NCI-H524 (cell line): ENCODE measurements at regions not wholly inside any gene's neighbourhood (a gene's known extent, or its start where the extent isn't known, plus 50 kb on each side); places are given as distances from the start of the nearest gene placed in this dataset.

Experiments
- DNase-seq, 2 experiments: peaks; one replicate each; lab custom pipeline; 2025; lab: John Stamatoyannopoulos, UW

DNA sequence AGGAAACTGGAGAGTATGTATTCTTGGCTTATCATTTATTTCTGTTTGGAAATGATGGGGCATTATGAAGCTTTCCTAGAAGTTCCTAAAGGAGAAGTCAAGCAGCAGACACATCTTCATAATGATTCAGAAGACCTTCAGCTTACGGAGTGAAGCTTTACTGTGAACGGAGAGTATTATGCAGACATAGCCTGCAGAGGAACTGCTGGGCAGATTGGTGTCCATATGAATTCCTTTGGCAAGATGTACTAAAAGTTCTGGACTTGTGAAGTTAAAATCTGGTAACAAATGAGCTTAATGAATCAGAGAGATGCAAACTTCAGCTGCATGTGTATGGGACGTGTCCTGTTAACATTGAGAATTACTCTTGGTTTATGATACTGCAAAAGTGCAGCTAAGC is 60.1 kb downstream of the NABP1 start:
- no peak for DNase-seq

DNA sequence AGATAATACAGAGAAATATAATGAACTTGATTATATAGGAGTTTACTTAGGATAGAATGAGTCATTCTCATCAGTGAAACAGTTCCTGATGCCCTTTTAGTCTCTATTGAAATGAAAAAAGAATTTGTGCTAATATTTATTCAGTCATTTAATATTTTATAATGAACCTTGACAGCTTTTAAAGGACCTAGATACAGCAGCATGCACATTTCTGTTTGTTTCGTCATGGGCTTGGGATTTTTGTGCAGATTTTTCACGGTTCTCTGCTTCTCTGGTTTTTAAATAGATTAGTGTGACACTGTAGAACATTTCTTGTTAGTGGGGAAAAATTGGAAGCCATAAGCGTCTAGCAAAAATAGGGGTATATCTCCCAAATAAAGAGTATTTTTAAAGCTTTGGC is 60.7 kb downstream of the NABP1 start:
- no peak for DNase-seq

DNA sequence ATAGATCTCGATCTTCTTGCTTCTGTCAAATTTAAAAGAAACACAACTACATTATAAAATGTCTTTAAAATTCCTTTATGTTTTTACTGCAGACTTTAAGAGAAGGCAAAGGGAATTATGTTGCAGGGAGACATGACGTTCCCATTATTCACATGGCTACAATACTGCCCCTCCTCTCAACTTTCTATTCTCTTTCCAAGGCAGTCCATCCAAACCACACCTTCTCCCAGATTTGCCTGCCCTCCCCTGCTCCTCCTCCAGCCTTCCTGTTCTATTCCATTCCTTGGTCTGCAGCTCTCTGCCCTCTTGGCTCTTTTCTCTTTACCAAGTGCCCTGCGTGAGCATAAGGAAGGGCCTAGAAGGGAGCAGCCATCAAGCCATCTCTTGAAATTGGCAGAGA is 61.3 kb downstream of the NABP1 start:
- DNase-seq: no peak

DNA sequence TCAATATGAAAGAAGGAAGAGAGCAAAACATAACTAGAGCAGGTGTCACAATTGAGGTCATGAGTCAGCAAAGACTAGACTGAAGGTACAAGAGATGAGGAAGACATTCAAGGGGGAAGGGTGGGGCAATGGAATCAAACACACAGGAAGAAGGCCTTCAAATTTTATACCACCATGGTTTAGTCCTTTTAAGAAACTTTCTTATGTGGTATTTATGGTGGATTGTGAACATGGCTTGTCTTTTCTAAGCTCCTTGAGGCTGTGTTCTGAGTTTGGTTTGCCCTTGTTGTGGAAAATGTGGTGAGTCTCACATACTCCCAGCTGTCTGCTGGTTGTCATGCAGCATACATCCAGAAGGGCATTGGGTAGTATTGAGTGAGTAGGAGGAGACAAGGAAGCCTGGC is 62.1 kb downstream of the NABP1 start:
- DNase-seq: no peak

DNA sequence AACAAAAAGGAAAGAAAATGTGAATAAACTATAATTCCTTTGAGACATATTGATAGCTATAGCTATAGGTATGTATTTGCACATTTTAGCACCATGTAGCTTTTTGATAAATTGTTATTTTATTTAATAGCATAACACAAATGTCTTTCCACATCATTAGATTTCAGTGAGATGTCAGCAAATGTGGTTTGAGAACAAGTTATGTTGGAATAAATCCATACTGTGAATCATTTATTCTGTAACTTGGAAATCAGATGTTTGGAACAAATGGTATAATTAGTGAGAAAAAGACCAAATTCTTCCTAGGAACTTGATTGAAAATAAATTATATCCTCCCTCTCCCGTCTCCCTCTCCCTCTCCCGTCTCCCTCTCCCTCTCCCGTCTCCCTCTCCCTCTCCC is 62.8 kb downstream of the NABP1 start:
- no peak for DNase-seq

DNA sequence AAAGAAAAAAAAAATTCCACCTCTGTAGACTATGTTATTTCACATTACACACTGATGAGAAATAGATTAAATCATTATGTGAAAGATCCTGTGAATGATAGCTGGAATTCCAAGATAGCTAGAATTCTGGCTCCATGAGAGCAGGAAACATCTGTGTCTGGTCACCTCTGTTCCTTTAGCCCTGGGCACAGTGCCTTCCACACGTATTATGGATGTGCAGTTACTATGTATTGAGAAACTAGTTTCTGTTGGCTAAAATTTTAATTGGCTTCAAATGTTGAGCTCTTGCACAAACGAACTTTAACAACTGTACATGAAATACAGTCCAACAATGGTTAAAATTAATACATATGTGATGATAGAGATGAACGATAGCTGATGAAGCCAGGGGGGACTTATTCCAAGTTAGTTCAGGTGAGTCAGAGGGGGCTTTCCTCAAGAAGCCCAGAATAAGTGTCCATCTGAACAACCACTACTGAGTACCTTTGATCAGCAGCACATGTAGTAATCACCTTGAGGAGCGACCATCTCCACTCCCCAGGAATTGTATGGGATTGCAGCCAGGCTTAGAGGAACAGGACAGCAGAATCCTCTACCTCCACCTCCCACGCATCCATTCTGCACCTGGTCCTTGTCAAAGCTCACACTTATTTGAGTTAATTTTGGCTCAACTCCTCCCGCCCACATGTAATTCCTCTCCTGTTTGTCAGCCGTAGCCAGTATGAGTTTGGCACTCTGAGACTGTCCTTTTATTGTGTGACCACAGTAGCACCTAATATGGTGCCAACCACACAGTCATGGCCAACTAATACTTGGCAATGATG is 68.6 kb downstream of the NABP1 start:
- no peak for DNase-seq

DNA sequence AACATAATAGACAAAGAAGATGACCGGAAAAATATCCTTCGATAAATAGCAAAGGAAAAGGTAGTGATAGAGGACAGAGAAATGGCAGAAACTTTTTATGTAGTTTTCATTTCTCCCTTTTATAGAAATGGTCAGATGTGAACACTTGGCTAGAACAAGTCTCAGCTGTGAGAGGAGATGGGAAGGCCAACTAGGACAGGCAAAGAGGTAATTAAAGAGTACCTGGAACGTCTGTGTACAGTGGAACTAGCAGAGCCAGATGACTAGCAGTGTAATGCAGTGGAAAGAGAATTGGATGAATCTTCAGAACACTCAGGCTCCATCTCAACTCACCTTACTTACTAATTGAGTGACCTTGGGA is 69.2 kb downstream of the NABP1 start:
- DNase-seq: no peak

DNA sequence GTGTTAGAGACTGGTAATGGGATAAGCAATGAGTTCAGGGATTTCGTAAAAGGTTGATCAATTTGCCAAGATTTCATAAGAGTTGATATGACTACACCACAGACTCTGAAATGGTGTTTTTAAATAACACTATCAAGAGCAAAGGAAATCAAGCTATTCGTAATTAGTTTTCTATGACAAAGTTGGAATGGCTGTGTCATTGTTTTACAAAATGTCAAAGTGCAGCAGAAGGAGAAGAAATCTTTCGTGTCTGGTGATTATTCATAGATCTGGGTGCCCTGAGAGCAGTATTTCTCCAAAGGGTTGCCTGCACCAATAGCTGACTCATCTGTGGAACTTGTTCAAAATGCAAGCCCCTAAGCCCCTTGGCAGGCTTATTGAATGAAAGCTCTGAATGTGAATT is 70.1 kb downstream of the NABP1 start:
- DNase-seq: no peak

DNA sequence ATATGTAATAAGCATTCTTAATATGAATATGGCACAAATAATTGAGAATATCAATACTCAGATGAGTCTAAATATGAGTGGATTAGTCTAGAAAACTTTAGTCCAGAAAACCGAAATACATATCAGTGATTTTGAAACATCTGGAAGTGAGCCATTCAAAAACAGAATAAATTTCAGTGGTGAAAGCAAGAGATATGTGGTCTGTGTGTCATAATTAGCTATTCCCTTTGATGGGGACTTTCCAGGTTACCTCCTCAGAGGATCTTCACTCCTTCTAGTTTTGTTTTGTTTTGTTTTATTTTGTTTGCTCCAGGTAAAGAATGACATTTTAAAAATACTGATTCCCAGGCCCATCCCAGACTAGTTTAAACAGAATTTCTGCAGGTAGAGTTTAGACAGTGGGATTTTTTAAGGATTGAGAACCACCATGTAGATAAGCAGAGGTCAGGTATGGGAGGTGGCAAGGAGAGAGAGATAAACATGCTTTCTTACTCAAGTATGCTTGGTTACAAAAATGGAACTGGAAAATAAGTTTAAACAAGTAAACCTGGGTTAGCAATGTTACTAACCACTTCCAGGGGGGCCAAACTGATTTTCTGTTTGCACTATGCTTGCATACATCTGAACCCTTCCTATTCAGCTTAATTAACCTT is 70.7 kb downstream of the NABP1 start:
- DNase-seq: no peak

DNA sequence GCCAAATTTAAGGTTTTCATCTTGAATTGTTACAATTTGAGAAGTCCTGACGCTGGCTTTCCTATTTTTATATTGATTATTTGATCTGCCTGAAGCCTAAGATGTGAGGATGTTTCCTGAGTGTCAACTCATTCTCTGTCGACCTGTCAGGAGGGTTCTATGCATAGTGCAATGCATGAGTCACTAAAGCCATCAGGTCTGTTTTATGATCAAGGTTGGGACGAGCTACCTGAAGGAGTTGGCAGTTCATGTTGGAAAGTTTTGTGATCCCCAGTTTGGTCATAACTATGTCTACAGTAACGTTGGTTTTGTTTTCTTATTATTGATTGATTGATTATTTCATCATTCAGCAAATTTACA is 71.2 kb downstream of the NABP1 start:
- DNase-seq: no peak

DNA sequence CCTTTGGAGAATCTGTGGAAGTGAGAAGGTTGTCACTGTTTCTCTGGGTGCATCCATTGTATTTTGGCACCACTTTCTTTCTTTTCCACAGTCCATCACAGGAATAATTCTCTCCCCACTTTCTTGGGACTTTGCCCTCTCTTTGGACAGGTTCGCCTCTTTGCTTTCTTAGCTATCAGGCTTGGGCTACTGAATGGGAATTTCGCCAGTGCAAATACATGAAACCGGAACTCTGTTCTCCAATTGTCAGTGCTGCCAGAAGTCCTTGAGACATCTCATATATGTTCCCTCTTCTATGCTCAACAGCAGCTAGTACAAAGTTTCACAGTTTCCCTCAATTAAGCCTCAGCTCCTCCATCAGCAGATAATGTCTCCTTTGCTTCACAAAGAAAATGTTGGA is 76.2 kb downstream of the NABP1 start:
- no peak for DNase-seq

DNA sequence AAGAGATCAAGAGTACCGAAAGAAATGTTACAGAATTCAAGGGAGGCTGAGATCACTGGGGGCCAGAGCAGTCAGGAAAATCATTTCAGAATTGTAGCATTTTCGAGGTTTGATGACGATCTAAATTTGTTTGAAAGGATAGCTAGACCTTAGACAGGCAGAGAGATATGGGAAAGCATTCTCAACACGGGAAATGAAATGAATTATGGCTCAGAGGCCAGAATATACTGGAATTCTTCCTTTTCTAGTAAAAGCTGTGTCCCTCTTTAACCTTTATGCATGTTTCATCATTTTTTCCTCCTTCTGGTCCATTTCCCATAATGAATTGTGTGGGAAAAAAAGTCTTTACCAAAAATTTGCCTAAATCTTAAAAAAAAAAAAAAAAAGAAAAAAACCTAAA is 78.8 kb downstream of the NABP1 start:
- no peak for DNase-seq

DNA sequence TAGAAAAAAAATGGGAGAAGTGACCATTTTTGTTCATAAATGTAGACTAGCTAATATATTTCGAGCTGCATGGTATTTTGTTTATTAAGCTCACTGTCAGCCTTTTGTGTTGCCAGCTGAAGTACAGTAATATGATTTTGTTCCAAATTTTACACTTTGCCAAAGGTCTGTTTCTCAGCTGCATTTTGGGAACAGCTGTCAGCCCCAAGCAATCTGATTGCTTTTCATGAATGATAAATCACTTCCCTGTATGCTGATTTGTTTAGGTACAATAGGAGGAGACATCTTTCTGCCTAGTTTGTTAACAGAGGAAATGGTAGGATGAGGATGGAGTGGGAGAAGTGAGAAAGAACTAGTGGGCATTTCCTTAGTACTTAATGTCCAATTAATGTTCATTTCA is 79.3 kb downstream of the NABP1 start:
- no peak for DNase-seq

DNA sequence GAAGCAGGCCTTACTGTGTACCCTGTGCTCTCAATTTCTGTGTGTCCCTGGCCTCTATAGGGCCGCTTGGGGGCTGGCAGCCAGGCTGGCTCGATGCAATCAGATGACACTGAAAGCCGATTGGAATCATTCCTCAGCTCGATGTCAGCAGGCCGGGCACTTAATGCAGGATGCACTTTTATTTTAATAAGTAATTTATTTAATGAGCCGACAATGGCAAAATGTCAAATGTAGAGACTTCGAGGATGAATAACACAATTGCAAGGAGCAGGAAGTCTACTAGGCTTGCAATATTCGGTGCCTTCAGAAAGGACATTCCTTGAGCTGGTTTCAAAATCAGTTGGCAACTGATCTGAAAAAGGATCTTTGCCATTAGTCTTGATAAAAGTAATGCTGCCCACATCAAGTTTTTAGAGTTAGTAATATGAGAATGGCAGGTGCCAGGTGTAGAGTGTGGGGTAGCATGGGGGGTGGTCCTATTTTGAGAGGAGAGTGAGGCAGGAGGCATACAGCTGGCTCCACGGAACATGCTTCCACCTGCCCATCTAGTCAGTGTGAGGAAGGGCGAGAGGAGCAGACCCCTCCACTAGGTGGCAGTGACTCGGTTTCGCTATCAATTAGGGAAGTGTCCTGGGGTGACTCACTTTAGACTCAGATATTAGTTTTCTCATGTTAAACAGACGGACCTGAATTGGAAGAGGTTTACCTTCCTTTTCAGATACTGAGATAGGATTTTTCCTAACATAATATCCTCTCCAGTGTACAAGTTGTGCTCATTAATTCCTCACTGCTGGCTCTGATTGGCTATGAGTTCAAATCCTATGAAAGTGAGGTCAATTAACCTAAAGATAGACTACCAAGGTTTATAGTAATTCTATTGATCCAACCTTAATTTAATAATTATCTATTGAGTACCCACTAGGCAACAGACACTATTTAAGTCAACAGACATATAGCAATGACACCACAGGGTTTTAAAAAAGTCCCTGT is 80.9 kb downstream of the NABP1 start:
- peak; percentile 1 to 42 for DNase-seq

DNA sequence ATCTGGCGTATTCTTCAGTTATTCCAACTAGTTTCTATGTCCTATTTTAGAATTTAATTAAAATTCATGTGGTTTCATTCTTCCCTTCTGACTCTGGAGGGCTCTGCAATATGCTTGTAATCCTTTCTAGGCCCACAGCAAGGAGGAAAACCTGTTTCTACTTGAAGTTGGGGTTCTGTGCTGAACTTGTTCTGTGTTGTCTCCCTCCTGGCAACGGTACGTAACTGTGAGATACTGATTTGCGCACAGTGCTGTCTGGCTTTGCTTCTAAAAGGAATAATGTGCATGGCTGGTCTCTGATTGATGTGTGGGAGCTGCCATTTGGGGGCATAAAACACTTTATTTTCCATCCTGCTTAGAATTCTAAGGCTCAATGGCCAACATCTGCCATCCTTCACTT is 81.7 kb downstream of the NABP1 start:
- no peak for DNase-seq

DNA sequence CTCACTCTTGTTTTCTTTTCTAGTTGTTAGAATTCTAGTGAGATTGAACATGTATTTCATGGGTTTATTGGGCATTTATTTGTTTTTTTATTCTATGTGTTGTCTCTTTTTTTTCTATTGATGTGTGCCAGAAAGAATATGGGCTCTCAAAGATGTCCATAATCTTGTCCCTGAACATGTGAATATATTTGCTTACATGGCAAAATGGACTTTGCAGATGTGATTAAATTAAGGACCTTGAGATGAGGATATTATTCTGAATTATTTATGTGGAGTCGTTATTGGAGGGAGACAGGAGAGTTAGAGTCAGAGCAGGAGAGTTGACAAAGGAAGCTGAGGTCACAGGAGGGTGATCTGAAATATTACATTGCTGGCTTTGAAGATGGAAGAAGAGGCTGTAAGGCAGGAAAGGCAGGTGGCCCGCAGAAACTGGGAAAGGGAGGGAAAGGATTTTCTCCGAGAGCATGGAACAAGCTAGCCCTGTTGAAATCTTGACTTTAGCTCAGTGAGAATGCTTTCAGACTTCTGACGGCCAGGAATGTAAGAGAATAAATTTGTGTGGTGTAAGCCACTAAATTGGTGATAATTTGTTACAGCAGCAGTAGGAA is 82.8 kb downstream of the NABP1 start:
- no peak for DNase-seq

DNA sequence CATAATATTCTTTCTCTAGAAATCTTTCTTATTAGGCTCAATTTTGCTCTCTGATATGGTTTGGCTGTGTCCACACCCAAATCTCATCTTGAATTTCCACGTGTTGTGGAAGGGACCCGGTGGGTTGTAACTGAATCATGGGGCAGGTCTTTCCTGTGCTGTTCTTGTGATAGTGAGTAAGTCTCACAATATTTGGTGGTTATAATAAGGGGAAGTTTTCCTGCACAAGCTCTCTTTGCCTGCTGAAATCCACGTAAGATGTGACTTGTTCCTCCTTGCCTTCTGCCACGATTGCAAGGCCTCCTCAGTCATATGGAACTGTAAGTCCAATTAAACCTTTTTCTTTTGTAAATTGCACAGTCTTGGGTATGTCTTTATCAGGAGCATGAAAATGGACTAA is 73.8 kb downstream of the CAVIN2 start:
- no peak for DNase-seq

DNA sequence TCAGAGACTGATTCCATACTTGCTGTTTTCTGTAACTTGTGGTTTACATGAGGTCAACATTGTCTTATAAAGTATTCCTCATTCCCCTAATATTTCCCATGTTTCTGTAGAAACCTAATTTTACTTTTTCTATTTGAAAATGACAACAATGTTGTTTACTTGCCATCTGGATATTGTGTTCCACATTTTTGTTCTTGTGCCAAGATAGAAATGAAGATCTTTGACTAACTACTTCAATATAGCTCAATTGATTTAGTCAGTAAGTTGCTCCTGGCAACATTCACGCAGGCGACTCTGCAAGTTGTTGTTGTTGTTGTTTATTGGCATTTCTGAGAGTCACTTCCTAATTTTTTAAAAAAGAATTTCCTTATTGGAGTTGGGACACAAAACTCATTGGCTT is 69.5 kb downstream of the CAVIN2 start:
- DNase-seq: no peak

DNA sequence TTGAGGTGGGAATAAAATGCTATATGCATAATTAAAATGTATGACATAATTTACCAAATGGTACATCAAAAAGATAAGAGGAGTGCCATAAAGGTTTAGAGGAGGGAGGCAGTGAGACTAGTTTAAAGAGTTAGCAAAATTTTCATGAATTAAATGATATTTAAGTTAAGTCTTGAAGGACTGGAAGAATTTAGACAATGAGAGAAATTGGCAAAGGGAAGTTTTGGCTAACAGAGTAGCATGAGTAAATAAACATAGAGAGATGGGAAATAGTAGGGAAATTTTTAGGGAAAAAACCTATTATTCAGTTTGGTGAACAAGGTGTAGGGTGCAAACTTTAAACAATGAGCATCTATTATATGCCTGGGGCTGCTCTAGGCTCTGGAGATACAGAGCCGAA is 68.8 kb downstream of the CAVIN2 start:
- no peak for DNase-seq

DNA sequence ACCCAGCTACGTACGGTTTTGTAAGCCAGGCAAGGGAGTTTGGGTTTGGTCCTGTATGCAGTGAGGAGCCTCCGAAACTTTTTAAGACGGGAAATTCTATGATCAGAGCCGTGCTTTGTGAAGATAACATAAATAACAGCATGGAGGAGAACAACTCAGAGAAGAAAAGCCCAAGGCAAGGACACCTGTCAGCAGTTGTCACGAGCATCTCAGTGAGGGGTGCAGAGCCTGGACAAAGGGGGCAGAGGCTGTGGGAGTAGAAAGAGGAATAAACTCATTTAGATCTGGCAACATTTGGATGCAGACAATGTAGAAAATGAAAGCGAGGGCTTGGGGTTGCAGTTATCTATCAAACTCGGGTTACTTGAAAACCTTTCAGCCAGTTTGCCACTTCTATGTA is 64.5 kb downstream of the CAVIN2 start:
- DNase-seq: no peak

DNA sequence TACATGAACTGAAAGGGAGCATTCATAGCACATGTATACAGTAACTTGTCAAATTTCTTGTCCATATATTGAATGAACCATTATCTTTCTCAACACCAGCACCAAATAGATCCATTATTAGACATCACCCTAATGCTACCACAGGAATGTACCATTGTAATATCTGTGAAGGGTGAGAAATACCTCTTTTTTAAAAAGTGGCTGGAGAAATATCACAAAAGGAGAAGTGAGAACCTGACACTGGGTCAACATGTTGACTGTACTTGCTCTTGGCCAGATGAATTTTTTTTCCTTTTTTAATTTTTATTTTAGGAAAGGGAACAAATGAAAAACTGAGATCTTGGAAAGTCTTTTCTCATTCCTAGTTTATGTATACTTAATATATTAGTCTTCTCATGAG is 63.5 kb downstream of the CAVIN2 start:
- DNase-seq: no peak
